Right ventricle myocardium inferior (tissue), 1 donor: ENCODE measurements at regions not wholly inside any gene's neighbourhood (a gene's known extent, or its start where the extent isn't known, plus 50 kb on each side); places are given as distances from the start of the nearest gene placed in this dataset.

Experiments
- ATAC-seq: fragments of 200-7000 bp; cut with Tn5 transposase; one replicate; pipeline ENCODE4 v1.9.1; 2020; ENCODE audit warnings: mild to moderate bottlenecking, moderate library complexity
- DNase-seq: peaks from one replicate; pipeline ENCODE4 v3.0.0; 2021; ENCODE audit errors: missing footprints
- intact Hi-C: fragments of 100-400 bp; cut with DNase I; formaldehyde crosslinking; loops from one replicate; pipeline ENCODE4 v1.11.0; 2022
- donor health status: DM: no; HTN: yes; CAD: no; lungs with severe emphysema.

GRCh38 chr5:120738568-120738967 lies 274.5 kb downstream of the PRR16 start:
- ATAC-seq, result no peak
- no peak for DNase-seq
- intact Hi-C loops, result no loop called here

- DNase-seq, result no peak
- intact Hi-C loops, result no loop called here
Observed at GRCh38 chr5:120740989-120741388, 276.9 kb downstream of the PRR16 start.

GRCh38 chr5:120748474-120748873 lies 284.4 kb downstream of the PRR16 start:
- DNase-seq, result no peak
- intact Hi-C loops, result no loop called here
- no peak for ATAC-seq

More at GRCh38 chr5:120740989-120741388, 276.9 kb downstream of the PRR16 start:
- no peak for ATAC-seq

- intact Hi-C loops, result no loop called here
- DNase-seq, result no peak
- no peak for ATAC-seq
Observed at GRCh38 chr5:120749737-120750136, 285.6 kb downstream of the PRR16 start.

- intact Hi-C loops, result no loop called here
- ATAC-seq (no peak), DNase-seq (no peak)
Observed at GRCh38 chr5:120759587-120759986, 295.5 kb downstream of the PRR16 start.

- DNase-seq, result no peak
Observed at GRCh38 chr5:120761986-120762385, 297.9 kb downstream of the PRR16 start.

GRCh38 chr5:120765189-120765588 lies 301.1 kb downstream of the PRR16 start:
- ATAC-seq (no peak), DNase-seq (no peak)
- intact Hi-C loops, result no loop called here

More at GRCh38 chr5:120761986-120762385, 297.9 kb downstream of the PRR16 start:
- intact Hi-C loops, result no loop called here
- ATAC-seq, result no peak

GRCh38 chr5:120767178-120767820 lies 303.2 kb downstream of the PRR16 start:
- ATAC-seq (no peak), DNase-seq (no peak)
- intact Hi-C loops, result no loop called here

- no peak for ATAC-seq
- intact Hi-C loops, result no loop called here
- DNase-seq, result no peak
Observed at GRCh38 chr5:120769312-120769872, 305.3 kb downstream of the PRR16 start.

- ATAC-seq (no peak), DNase-seq (no peak)
- intact Hi-C loops, result no loop called here
Observed at GRCh38 chr5:120771202-120771601, 307.1 kb downstream of the PRR16 start.

GRCh38 chr5:120778491-120779484 lies 314.7 kb downstream of the PRR16 start:
- DNase-seq (no peak), ATAC-seq (no peak)
- intact Hi-C loops, result no loop called here

- DNase-seq (no peak), ATAC-seq (no peak)
- intact Hi-C loops, result no loop called here
Observed at GRCh38 chr5:120779674-120780073, 315.6 kb downstream of the PRR16 start.

- ATAC-seq (no peak), DNase-seq (no peak)
- intact Hi-C loops, result no loop called here
Observed at GRCh38 chr5:120788481-120788880, 324.4 kb downstream of the PRR16 start.

- intact Hi-C loops, result no loop called here
- DNase-seq (no peak), ATAC-seq (no peak)
Observed at GRCh38 chr5:120789918-120790317, 325.8 kb downstream of the PRR16 start.

- intact Hi-C loops, result no loop called here
- ATAC-seq (no peak), DNase-seq (no peak)
Observed at GRCh38 chr5:120790339-120790738, 326.2 kb downstream of the PRR16 start.

GRCh38 chr5:120792477-120792876 lies 328.4 kb downstream of the PRR16 start:
- ATAC-seq (no peak), DNase-seq (no peak)
- intact Hi-C loops, result no loop called here

GRCh38 chr5:120794121-120794520 lies 330.0 kb downstream of the PRR16 start:
- DNase-seq (no peak), ATAC-seq (no peak)
- intact Hi-C loops, result no loop called here

- intact Hi-C loops, result loop anchor here (5.0 kb wide), 1 partner anchor 861 kb away; no protein-coding TSS in a partner anchor
- DNase-seq (no peak), ATAC-seq (no peak)
Observed at GRCh38 chr5:120803282-120803681, 339.2 kb downstream of the PRR16 start.

- DNase-seq, result no peak
- intact Hi-C loops, result loop anchor here (5.0 kb wide), 1 partner anchor 338 kb away; no protein-coding TSS in a partner anchor
- no peak for ATAC-seq
Observed at GRCh38 chr5:120805131-120805530, 341.0 kb downstream of the PRR16 start.
